ENCODE measurements at regions not wholly inside any gene's neighbourhood (a gene's known extent, or its start where the extent isn't known, plus 50 kb on each side); places are given as distances from the start of the nearest gene placed in this dataset.

DNA sequence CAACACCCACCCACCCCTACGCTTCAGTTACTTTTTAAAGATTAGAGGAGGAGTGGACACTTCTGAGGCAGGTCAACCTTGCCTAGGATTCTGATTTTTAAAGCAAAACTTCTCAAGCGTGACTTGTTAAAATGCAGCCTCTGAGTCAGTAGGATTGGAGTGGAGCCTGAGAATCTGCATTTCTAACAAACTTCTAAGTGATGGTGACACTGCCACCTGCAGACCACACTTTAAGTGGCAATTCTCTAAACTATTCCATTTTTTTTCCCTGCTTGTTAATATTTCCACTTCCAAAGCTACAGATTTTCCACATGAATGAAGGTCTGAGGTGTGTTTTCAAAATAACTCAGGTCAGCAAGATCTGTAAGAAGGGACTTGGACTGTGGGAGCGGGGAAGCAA, 171.1 kb upstream of the CCDC150 start:
- FAIRE-seq (no peak), DNase-seq (ENCODE audit: insufficient read length, low spot score) (no peak)

DNA sequence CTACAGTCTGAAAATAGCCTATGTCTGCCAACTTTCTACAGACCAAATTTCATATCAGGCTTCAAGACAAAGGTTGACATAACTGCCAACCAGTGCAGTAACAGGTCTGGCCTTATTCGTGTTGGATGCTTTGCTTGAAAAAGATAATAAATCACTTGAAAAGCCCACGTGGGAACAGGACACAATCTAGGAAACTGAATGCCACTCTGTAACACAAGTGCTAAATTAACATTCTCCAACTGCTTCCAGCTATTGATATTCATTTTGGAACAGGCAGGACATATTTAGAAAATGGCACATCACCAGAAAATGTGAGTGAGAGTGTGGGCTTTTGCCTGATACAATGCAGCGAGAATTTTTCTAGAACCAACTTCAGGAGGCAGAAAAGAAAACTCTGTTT, 165.9 kb upstream of the CCDC150 start:
- FAIRE-seq (no peak), DNase-seq (ENCODE audit: insufficient read length, low spot score) (no peak)

DNA sequence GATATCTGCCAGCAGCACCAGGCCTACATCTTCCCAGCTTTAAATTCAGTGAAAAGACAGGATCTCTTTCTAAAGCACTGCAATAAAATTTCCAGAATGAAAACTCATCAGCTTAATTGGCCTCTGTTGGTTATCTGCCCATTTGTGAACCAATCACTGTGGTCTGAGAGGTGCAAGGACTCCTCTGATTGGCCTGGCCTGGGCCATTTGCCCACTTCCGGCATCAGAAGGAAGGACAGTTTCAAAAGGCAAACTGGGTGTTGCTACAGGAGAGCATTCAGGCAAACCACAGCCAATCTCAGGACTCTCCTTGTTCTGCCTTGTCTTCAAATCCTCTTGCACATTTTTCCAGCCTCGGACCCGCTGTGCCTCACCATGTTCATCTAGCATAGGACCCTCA, 163.9 kb upstream of the CCDC150 start:
- FAIRE-seq, result no peak
- DNase-seq (ENCODE audit: insufficient read length, low spot score), result no peak

DNA sequence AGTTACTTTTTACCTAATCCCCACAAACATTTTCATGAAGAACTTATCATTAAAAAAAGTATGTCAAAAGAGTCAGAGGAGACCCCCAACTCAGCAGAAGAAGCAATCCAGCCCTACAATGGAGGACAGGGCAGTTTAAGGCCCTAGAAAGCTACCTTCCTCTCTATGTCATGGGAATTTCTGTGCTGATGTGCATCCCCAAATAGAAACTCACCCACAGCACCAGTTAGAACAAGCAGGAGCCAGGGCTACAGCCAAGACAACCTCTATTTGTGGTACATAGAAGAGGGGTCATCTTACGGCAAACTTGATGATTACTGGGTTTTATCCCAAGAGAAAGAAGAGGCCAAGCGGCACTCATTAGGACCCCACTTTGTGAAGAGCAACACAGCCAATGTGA, 160.9 kb upstream of the CCDC150 start:
- no peak for DNase-seq (ENCODE audit: insufficient read length, low spot score)
- FAIRE-seq, result no peak

DNA sequence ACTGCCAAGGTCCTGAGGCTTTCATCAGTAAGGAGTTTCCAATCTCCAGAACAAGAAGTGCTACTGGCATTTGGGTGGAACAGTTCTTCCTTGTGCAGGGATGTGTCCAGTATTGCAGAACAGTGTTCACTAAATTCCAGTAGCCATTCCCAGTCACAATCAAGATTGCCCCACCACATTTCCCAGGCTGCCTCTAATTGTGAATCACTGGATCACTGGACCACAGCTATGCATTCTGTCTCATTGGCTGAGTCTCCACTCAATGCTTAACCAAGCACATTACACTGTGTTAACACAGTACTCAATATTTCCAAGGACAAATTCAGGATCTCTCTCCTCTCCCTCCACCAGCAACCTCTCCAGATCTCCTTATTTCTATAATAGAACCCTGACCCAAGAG, 160.2 kb upstream of the CCDC150 start:
- DNase-seq (ENCODE audit: insufficient read length, low spot score), result no peak
- FAIRE-seq, result no peak

DNA sequence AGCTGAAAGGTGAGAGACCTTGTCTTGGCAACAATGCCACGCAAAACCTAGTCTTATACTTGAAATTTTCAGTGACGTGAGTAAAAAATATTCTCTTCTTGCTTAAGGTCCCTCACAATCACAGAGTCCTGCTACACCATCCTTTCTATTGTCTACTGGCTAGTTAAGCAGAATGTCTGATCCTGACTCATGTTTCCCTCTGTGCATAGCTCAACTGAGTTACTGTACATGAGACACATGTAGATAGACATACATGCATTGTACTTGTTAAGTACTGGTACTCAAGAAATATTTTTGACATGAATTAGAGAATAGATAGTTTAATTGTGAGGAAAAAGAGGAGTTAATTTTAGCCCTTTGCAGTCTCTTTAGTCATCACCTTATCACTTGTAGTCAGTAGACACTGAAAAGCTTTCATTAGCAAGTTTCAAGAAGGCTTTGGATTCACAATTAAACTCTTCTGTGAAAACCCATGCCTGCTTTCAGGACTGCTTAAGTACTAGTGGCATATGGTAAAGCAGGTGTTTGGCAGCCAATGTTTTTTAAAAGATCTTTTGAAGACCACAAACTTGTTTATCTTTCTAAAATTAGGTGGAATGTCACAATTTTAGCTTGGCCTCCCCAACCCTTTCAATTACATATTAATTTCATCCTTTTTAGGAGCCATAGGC, 158.7 kb upstream of the CCDC150 start:
- peak; percentile 33 for FAIRE-seq

DNA sequence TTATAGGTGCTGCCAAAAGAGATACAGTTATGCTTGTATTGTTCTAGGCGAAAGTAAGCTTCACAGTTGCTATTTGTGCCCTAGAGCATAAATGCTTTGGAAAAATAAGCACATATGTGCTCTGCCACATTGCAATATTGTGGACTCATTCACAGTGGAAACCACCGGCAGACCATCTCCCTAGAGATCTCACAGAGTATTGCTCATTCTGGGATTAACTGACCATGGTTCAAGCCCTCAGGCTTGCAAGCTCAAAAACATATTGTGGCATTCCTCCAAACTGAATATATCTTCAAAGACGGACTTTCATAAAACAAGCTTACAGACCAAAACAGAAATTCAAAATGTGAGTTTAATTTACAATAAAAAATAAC, 158.2 kb upstream of the CCDC150 start:
- DNase-seq (ENCODE audit: insufficient read length, low spot score) (no peak), FAIRE-seq (no peak)

More for the DNA sequence above, 158.7 kb upstream of the CCDC150 start:
- DNase-seq (ENCODE audit: insufficient read length, low spot score), result no peak

DNA sequence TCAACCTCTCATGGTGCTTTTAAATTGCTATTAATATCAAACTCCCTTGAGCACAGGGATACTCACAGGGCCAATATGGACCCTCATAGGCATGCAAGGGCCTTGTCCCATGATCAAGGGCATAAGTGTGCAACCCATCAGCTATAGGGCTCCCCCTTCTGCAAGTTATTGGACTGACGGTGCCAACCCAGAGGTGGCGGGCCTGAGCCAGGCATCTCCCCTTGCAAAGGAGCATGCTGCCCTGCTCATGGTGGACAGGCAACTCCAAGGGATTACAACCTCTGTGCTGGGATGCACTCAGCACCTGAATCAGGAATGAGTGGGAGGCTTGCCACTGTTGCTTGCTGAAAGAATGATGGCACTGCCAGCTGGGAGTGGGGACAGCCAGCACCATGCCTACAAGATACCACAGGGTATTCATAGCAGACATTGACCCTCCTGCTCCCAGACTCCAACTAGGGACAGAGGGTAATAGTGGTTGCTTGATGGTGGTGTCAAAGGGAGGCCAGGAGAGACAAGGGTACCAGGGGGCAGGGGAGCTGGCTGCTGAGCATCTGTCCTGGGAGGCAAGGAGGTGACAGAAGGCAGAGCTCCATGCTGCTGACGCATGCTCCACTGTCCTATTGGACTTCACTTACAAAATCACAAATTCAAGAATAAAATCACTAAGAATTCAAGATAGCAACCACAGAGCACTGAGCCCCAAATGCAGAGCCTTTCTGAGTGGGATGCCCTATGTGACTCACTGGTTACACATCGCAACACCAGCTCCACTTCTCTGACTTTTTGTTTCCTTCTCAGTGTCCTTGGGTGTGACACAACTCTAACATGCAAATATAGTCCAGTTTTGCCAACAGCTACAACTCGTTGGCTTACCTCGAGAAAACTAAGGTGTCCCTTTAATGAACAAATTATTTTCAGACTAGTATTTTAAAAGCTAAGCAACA, 157.1 kb upstream of the CCDC150 start:
- DNase-seq (ENCODE audit: insufficient read length, low spot score) (no peak), FAIRE-seq (no peak)

DNA sequence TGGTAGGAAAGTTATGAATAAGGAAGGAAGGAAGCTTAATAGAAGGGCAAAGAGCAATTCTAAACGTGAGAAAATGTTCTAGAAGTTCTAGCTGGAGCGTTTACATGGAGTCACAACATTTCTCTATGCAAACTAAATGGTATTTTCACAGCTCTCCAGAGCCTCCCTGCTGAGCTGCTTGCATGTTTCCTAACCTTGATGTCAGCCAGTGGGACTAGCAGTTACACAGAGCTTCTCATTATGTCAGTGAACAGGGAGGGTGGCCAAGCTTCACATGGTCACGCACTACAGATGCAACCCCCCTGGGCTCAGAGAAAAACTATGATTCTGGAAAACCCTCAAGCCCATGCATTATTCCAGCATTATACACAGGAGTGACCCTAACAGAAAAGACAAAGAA, 153.4 kb upstream of the CCDC150 start:
- FAIRE-seq (no peak), DNase-seq (ENCODE audit: insufficient read length, low spot score) (no peak)

DNA sequence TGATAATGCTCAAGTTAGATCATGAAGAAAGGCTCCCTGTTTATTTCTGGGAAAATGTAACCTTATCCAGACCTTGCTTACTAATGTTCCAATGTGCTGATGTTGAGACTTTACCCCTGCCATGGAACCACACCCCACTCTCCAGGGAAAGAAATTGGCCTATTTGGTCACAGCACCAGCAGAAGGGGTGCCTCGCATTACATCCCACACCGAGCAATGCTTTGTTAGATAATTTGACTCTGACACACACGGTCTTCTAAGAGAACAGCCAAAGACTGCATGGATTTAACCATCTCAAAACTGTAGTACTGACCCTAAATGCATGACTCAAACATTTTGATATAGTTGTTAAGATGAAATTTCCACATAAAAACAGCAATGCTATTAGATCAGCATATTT, 152.1 kb upstream of the CCDC150 start:
- no peak for FAIRE-seq
- DNase-seq (ENCODE audit: insufficient read length, low spot score), result no peak

DNA sequence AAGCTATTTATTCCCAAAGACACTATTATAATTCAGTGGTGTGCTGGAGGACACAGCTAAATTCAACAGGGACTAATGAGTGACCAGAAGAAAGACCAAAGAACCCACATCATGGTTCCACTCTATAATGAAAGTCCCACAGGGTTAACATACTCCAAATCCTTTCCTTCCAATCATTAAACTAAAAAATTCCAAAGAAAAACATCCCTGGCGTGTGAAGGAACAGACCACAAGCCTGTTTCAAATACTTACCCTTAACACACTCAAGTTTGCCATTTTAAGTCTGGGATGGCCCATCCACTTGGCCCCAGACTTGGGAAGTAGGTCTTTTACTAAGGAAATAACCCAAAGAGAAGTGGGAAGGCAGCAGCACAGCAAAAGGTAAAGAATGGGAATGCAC, 150.1 kb upstream of the CCDC150 start:
- no peak for FAIRE-seq
- no peak for DNase-seq (ENCODE audit: insufficient read length, low spot score)

DNA sequence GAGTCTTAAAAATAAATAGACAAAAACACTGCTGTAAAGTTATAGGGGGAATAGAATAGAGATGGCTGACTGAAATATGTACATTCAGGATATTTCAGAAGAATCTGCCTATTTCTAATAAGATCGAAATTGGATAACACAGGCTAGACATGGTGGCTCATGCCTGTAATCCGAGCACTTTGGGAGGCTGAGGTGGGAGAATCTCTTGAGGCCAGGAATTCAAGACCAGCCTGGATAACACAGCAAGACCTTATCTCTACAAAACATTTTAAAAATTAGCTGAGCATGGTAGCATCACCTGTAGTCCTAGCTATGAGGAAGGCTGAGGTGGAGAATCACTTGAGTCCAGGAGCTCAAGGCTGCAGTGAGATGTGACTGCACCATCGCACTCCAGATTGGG, 146.6 kb upstream of the CCDC150 start:
- DNase-seq (ENCODE audit: insufficient read length, low spot score) (no peak), FAIRE-seq (no peak)

DNA sequence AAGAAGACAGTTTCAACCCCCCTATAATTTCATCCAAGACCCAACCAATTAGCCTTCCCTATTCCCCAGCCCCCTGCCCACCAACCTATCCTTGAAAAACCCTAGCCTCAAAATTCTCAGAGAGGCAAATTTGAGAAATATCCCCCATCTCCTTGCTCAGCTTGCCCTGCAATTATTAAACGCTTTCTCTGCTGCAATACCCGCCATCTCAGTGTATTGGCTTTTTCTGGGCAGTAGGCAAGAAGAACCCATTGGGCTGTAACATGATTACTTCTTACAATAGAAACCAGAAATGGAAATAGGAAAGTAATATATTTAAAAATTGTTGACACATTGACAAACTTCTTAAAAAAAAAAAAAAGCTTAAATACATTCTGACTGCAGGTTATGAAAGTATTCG, 140.6 kb upstream of the CCDC150 start:
- DNase-seq (ENCODE audit: insufficient read length, low spot score), result no peak
- no peak for FAIRE-seq

DNA sequence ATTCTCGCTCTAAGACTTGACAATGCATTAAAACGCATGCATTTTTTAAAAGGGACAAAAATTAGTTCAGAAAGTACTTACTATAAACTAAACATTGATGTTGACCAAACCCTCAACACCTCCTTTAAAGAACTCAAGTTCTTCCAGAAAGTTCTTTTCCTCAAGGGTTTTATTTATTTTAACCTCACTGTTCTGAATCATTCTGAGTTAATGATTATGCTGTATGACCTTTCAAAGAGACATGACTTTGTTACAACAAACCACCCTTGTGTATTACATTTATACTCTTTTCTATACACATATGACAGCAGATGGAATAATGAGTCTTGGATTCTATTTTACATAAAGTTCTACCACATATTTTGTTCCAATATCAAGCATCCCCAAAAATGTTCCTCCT, 139.8 kb upstream of the CCDC150 start:
- no peak for FAIRE-seq

DNA sequence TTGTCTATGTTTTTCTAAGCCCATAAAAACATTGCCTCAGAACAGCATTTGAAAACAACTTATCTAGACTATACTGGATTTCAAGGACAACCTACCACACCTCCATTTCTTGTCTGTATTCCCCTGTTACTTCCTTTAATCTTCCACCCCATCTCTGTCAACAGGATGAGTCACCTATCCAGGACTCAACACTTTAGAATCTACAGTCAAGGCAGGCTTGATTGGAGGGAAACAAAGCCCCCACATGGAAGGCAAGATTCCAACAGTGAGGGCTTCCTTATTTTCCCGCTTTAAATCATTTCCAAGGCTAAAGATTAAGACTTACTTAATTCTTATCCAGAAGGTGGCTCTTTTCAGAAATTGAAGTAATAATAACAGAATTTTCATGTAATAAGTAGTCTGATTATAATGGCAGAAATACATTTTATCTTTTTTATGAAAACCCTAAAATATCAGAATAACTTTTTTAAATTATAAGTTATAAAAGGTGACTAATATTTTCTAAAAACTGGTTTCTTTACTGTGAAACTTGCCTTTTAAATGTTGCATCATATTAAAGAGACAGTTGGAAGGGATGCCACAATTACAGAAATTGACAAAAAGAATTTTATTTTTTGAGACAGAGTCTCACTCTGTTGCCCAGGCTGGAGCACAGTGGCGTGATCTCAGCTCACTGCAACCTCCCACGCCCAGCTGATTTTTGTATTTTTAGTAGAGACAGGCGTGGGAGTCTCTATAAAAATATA, 138.7 kb upstream of the CCDC150 start:
- DNase-seq (ENCODE audit: insufficient read length, low spot score) (no peak), FAIRE-seq (no peak)

More for the DNA sequence above, 139.8 kb upstream of the CCDC150 start:
- DNase-seq (ENCODE audit: insufficient read length, low spot score), result no peak

DNA sequence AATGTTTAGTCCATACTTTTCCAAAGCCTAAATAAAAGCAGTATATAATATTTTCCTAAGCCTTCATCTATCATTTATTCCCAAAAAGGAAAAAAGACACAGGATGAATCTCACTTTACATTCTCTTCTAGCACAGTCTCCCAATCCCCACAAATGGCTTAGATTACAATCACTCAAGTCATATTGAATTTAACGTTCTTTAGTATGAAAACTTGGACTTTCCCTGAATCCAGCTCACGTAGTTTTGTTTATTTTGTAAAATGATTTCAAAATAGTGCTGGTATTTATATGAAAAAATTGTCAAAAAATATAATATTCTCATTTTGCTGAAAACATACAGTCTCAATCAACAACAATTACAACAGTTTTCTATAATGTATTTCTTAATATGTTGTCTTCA, 137.7 kb upstream of the CCDC150 start:
- FAIRE-seq (no peak), DNase-seq (ENCODE audit: insufficient read length, low spot score) (no peak)

DNA sequence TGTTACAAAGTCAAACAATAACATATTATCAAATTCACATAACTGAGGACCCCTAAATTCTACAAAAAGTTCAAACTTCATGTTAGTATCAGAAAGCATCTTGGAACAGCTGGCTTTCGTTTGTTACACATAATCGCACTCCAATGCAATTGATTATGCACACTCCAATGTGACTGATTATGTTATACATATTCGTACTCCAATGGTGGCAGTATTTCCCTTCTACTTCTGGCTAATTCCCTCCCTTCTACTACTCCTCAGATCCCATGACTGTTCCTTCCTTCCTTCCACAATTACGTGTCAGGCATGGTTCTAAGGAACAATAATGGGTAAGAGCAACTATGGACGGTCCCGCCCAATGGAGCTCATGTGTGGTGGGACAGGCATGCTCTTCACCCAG, 137.1 kb upstream of the CCDC150 start:
- FAIRE-seq (no peak), DNase-seq (ENCODE audit: insufficient read length, low spot score) (no peak)

DNA sequence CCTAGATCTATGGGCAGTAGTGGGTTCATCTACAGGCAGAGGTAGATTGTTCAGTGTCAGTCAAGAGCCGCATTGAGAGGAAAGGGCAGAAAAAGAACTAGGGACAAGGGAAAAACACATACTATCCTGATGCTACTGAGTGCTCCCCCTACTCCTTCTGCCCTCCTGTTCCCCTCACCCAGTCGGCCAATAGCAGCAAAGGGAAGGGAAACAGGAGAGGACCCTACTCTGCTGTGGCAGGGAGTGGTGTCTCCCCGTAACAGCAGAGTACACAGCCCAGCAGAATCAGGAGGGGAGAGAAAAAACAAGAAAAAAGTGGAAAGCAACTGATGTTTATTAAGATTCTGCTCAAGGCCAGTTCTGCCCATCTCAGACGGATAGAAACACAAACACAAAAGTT, 136.1 kb upstream of the CCDC150 start:
- DNase-seq (ENCODE audit: insufficient read length, low spot score) (no peak), FAIRE-seq (no peak)

DNA sequence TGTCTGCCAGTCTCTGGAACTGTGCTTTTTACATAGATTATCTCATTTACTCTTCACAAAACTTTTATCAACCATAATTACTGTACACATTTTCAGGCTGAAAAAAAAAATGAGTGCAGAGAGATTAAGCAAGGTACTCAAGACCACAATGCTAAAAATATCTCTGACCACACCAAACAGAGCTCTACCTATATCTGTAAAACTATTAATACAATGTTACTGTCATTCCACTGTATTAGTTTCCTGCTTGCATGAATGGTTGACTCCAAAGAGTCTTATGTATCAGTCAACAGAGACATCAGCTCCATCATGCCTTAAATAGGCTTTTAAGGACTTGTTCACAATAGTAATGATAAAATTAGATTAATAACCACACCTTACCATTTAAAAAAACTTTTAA, 134.7 kb upstream of the CCDC150 start:
- no peak for DNase-seq (ENCODE audit: insufficient read length, low spot score)
- no peak for FAIRE-seq

DNA sequence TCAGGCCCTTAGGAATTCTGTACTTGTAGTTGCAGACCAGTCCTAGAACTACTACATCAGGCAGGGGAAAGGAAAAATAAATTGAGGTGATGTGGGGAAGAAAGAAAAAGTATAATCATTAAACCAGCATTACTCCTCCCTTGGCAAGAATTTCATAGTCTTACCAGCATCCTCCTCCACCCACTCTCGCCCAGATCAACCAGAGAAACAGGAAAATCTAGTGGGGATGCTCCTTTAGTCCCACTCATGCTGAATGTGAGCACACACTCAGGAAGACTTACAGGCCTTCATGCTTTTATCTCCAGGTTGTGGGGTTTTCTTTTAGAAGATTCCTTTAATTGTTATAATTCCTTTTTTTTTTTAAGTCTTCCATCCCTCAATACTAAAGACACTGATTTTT, 129.3 kb upstream of the CCDC150 start:
- DNase-seq (ENCODE audit: insufficient read length, low spot score), result no peak
- no peak for FAIRE-seq

Measured in GM19239 (cell line).